Caco-2 (cell line): ENCODE measurements at regions not wholly inside any gene's neighbourhood (a gene's known extent, or its start where the extent isn't known, plus 50 kb on each side); places are given as distances from the start of the nearest gene placed in this dataset.
A peak's percentile ranks its signal among the peaks of the same experiment; 100 is the strongest.

Experiments used
- BruUV-seq: library from RNA; stranded (reverse); fragments of 400-500 nt; replicated peaks from 2 replicates; lab custom pipeline; 2021; lab: Mats Ljungman, UMichigan
- CTCF ChIA-PET: fragments of 300-600 bp; sonication (Branson Sonifier 250); formaldehyde crosslinking; loops from one replicate; lab custom pipeline; 2022; ENCODE audit warnings: antibody characterized with exemption; lab: Charles Lee
- POLR2A ChIA-PET: fragments of 300-600 bp; sonication (Branson Sonifier 250); formaldehyde crosslinking; loops from one replicate; lab custom pipeline; 2022; ENCODE audit warnings: antibody characterized with exemption; lab: Charles Lee
- DNase-seq, 2 experiments: peaks; one replicate each; pipeline versions ENCODE4 v3.0.0 to v3.0.0-alpha.2; 2020 to 2022
- H3K27me3 ChIP-seq: replicated peaks from 2 replicates; pipeline ENCODE4 v1.6.0; 2011; ENCODE audit warnings: low read length; ENCODE audit not compliant: control insufficient read depth, insufficient read depth
- H3K36me3 ChIP-seq: 2 replicates; pipeline ENCODE4 v1.5.1; 2011; ENCODE audit warnings: low read length; ENCODE audit not compliant: control insufficient read depth, insufficient read depth
- H3K4me1 ChIP-seq: fragments of 250-450 bp; sonication (Bioruptor Pico); 2 replicates; pipeline ENCODE4 v1.5.1; 2020; ENCODE audit warnings: mild to moderate bottlenecking
- H3K4me3 ChIP-seq: 2 replicates; pipeline ENCODE4 v1.5.1; 2011; ENCODE audit warnings: low read depth, mild to moderate bottlenecking, control low read depth, low read length
- H3K9me3 ChIP-seq: fragments of 250-450 bp; sonication (Bioruptor Pico); 2 replicates; pipeline ENCODE4 v1.5.1; 2020; ENCODE audit warnings: mild to moderate bottlenecking, moderate library complexity
- H3K27ac Mint-ChIP-seq: one replicate; pipeline ENCODE4 v1.8.0; 2022; ENCODE audit warnings: mixed read lengths; ENCODE audit not compliant: unreplicated experiment
- H3K27me3 Mint-ChIP-seq: one replicate; pipeline ENCODE4 v1.8.0; 2022; ENCODE audit warnings: mixed read lengths; ENCODE audit not compliant: insufficient read depth, unreplicated experiment
- H3K36me3 Mint-ChIP-seq: one replicate; pipeline ENCODE4 v1.8.0; 2022; ENCODE audit warnings: mild to moderate bottlenecking, mixed read lengths; ENCODE audit not compliant: insufficient read depth, unreplicated experiment
- H3K4me1 Mint-ChIP-seq: one replicate; pipeline ENCODE4 v1.8.0; 2022; ENCODE audit warnings: low read depth, mixed read lengths; ENCODE audit not compliant: unreplicated experiment
- H3K4me3 Mint-ChIP-seq: one replicate; pipeline ENCODE4 v1.8.0; 2022; ENCODE audit warnings: mild to moderate bottlenecking, moderate library complexity, mixed read lengths; ENCODE audit not compliant: unreplicated experiment
- H3K9me3 Mint-ChIP-seq: one replicate; pipeline ENCODE4 v1.8.0; 2022; ENCODE audit warnings: mixed read lengths; ENCODE audit not compliant: unreplicated experiment
- intact Hi-C: fragments of 100-400 bp; cut with micrococcal nuclease; formaldehyde crosslinking; loops from one replicate; pipeline ENCODE4 v1.10.0; 2022; ENCODE audit not compliant: unreplicated experiment
- TF ChIP-seq, protein P1 (sequence below), 2 experiments: fragments of 200-600 bp in 1 of 2; IDR thresholded peaks; 1 replicate in 1 of 2; 2 replicates in 1 of 2; pipeline versions ENCODE4 v1.5.1 to v1.8.0; 2011 to 2022; ENCODE audit warnings: antibody characterized with exemption in 1 of 2, control low read depth in 1 of 2, inconsistent platforms in 1 of 2, low read depth in 1 of 2, low read length in 1 of 2, mild to moderate bottlenecking in 1 of 2, moderate library complexity in 1 of 2; ENCODE audit not compliant: insufficient read depth in 1 of 2, severe bottlenecking in 1 of 2, unreplicated experiment in 1 of 2

DNA sequence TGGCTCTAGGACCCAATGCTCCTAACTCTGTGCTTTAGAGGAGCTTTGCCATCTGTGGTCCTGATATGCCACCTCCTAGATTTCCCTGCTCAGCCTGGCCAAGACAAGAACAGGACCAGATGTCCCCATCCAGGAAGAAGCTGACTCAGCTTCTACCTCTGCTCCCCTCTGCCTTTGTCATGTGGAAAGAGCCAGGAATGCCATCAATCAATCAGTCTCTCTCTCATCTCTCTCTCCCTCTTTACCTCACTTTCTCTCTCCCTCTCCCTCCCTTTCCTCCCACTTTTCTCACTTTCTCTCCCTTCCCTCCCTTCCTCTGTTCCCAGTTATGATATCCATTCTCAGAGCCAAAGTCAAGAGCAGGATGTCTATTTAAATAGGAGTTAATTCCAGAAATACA, 892.5 kb upstream of the TMEM132C start:
- intact Hi-C loops, result no loop called here
- DNase-seq, result no peak
- Mint-ChIP-seq H3K36me3 (no peaks in the 10 kb centered on the region), H3K9me3 (no peaks in the 10 kb centered on the region), H3K27me3 (no peaks in the 10 kb centered on the region), H3K4me3 (no peak overlapping the region), H3K4me1 (no peaks in the 10 kb centered on the region), H3K27ac (no peak overlapping the region)
- ChIA-PET CTCF (no interaction called here), POLR2A (no interaction called here)
- no peak overlapping the region for H3K4me3 ChIP-seq
- H3K9me3 ChIP-seq, result no peaks in the 10 kb centered on the region
- H3K27me3 ChIP-seq, result no peaks in the 10 kb centered on the region
- H3K4me1 ChIP-seq, result no peaks in the 10 kb centered on the region
- no peaks in the 10 kb centered on the region for H3K36me3 ChIP-seq
- BruUV-seq, result no TSS peak
- TF ChIP-seq, protein P1, sequence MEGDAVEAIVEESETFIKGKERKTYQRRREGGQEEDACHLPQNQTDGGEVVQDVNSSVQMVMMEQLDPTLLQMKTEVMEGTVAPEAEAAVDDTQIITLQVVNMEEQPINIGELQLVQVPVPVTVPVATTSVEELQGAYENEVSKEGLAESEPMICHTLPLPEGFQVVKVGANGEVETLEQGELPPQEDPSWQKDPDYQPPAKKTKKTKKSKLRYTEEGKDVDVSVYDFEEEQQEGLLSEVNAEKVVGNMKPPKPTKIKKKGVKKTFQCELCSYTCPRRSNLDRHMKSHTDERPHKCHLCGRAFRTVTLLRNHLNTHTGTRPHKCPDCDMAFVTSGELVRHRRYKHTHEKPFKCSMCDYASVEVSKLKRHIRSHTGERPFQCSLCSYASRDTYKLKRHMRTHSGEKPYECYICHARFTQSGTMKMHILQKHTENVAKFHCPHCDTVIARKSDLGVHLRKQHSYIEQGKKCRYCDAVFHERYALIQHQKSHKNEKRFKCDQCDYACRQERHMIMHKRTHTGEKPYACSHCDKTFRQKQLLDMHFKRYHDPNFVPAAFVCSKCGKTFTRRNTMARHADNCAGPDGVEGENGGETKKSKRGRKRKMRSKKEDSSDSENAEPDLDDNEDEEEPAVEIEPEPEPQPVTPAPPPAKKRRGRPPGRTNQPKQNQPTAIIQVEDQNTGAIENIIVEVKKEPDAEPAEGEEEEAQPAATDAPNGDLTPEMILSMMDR (IDR thresholded peaks at IDR 0.05; ENCODE audit: insufficient read depth in 1 of 2, low read depth in 1 of 2, low read length in 1 of 2, severe bottlenecking in 1 of 2, unreplicated experiment in 1 of 2), result no peak

DNA sequence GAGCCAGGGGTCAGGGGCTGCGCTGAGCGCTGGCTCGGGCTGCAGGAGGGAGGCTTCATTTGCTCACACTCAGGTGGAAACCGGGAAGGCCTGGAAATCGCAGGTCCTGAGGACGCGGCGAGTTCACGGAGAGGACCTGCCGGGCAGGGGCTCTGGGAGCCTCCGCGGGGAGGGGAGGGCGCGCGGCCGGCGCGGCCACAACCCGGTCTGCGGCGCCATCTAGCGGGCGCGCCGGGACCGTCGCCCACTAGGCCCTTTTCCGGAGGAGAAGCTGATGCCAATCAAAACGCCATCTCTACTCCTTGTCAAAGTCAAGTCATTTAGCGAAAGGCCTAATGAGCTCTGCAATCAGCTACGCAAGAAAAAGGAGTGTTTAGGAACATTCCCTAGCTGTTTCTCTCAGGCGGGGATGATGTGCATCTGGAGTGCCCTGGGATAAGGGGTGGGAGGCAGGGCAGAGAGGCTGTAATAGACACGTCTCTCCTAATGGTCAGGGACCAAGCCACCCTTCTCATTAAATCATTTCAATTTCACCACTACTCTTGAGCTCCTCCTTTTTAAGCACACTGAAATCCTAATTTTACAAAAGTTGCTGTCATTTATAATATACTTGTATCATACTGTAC, 885.8 kb upstream of the TMEM132C start:
- no peaks in the 10 kb centered on the region for H3K9me3 Mint-ChIP-seq
- Histone ChIP-seq H3K4me3 (no peak overlapping the region), H3K4me1 (no peaks in the 10 kb centered on the region), H3K9me3 (no peaks in the 10 kb centered on the region), H3K27me3 (no peaks in the 10 kb centered on the region), H3K36me3 (no peaks in the 10 kb centered on the region)
- no peak overlapping the region for H3K27ac Mint-ChIP-seq
- no TSS peak for BruUV-seq
- no peaks in the 10 kb centered on the region for H3K27me3 Mint-ChIP-seq
- CTCF ChIA-PET, result interaction anchor here (0.6 to 1.4 kb wide), 6 partner anchors 11 to 597 kb away, joined by 3 to 14 read pairs (median 4); no protein-coding TSS in a partner anchor
- H3K4me1 Mint-ChIP-seq, result no peaks in the 10 kb centered on the region
- no peaks in the 10 kb centered on the region for H3K36me3 Mint-ChIP-seq
- DNase-seq, result peak; percentile 51 to 75
- H3K4me3 Mint-ChIP-seq, result peak overlapping the region; percentile 33
- TF ChIP-seq, protein P1 (IDR thresholded peaks at IDR 0.05; ENCODE audit: insufficient read depth in 1 of 2, low read depth in 1 of 2, low read length in 1 of 2, severe bottlenecking in 1 of 2, unreplicated experiment in 1 of 2), result peak; percentile 55 to 82
- intact Hi-C loops, result loop anchor here (1.0 to 5.0 kb wide), 4 partner anchors 101 to 454 kb away; no protein-coding TSS in a partner anchor
- POLR2A ChIA-PET, result no interaction called here

DNA sequence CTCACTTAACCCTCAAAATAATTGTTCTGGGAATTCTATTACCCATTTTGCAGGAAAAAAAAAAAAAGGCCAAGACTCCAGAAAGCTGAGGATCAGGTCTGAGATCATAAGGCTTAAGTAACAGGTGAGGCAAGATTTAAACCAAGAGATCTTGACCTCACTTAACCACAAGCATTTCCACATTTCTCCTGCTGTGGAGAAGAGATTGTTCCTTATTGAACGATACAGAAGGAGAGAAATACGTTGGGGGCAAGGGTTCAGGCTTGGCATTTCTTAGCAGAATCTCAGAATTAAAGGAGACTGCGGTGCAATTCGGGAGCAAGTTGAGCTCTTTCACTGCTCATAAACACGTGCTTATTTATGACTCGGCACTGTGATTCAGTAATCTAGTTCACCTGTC, 885.3 kb upstream of the TMEM132C start:
- H3K4me1 Mint-ChIP-seq, result no peaks in the 10 kb centered on the region
- H3K9me3 ChIP-seq, result no peaks in the 10 kb centered on the region
- H3K27ac Mint-ChIP-seq, result no peak overlapping the region
- BruUV-seq, result no TSS peak
- TF ChIP-seq, protein P1 (IDR thresholded peaks at IDR 0.05; ENCODE audit: insufficient read depth in 1 of 2, low read depth in 1 of 2, low read length in 1 of 2, severe bottlenecking in 1 of 2, unreplicated experiment in 1 of 2), result no peak
- H3K27me3 Mint-ChIP-seq, result no peaks in the 10 kb centered on the region
- POLR2A ChIA-PET, result no interaction called here
- no peaks in the 10 kb centered on the region for H3K27me3 ChIP-seq
- no peak overlapping the region for H3K4me3 Mint-ChIP-seq
- H3K36me3 Mint-ChIP-seq, result no peaks in the 10 kb centered on the region
- DNase-seq, result no peak
- no peaks in the 10 kb centered on the region for H3K9me3 Mint-ChIP-seq
- intact Hi-C loops, result loop anchor here (1.0 to 5.0 kb wide), 4 partner anchors 101 to 454 kb away; no protein-coding TSS in a partner anchor
- no peak overlapping the region for H3K4me3 ChIP-seq
- H3K4me1 ChIP-seq, result no peaks in the 10 kb centered on the region
- CTCF ChIA-PET, result interaction anchor here (0.6 to 1.4 kb wide), 6 partner anchors 12 to 597 kb away, joined by 3 to 14 read pairs (median 4); no protein-coding TSS in a partner anchor
- no peaks in the 10 kb centered on the region for H3K36me3 ChIP-seq
